Breast epithelium (tissue), 4 donors: ENCODE measurements at regions not wholly inside any gene's neighbourhood (a gene's known extent, or its start where the extent isn't known, plus 50 kb on each side); places are given as distances from the start of the nearest gene placed in this dataset.

Experiments
- DNase-seq, 2 donors: peaks; one replicate each; pipeline ENCODE4 v3.0.0-alpha.2; 2019; ENCODE audit warnings: low spot score in 2 of 2
- H3K27ac ChIP-seq, 2 donors: fragments of 200-600 bp; sonication (generic) in 1 of 2; one replicate each; pipeline ENCODE4 v1.5.1; 2016 to 2019; ENCODE audit warnings: mild to moderate bottlenecking in 1 of 2
- H3K27me3 ChIP-seq, 2 donors: fragments of 200-600 bp; sonication (generic) in 1 of 2; one replicate each; pipeline versions ENCODE4 v1.5.1 to v1.6.0; 2017 to 2019; ENCODE audit warnings: control low read depth in 1 of 2, mild to moderate bottlenecking in 1 of 2
- H3K36me3 ChIP-seq: fragments of 200-600 bp; one replicate; pipeline ENCODE4 v1.5.1; 2019
- H3K4me1 ChIP-seq, 2 donors: fragments of 200-600 bp; sonication (generic); one replicate each; pipeline ENCODE4 v1.5.1; 2016 to 2019; ENCODE audit warnings: control low read depth in 1 of 2
- H3K4me3 ChIP-seq, 3 donors: fragments of 200-600 bp; sonication (generic); 1 replicate in 2 of 3; 2 replicates in 1 of 3; pipeline ENCODE4 v1.5.1; 2016 to 2019; ENCODE audit warnings: mild to moderate bottlenecking in 3 of 3, moderate library complexity in 2 of 3
- H3K9me3 ChIP-seq, 2 donors: fragments of 200-600 bp; sonication (generic) in 1 of 2; one replicate each; pipeline ENCODE4 v1.5.1; 2016 to 2019; ENCODE audit warnings: control low read depth in 1 of 2
- CTCF ChIP-seq, 3 donors: fragments of 450-650 bp; IDR thresholded peaks; one replicate each; pipeline ENCODE4 v1.5.1; 2016 to 2017; ENCODE audit warnings: antibody characterized with exemption in 3 of 3, mild to moderate bottlenecking in 3 of 3, moderate library complexity in 3 of 3
- POLR2A ChIP-seq: fragments of 450-650 bp; IDR thresholded peaks from one replicate; pipeline ENCODE4 v1.6.1; 2016; ENCODE audit warnings: antibody characterized with exemption, mild to moderate bottlenecking, moderate library complexity
- POLR2AphosphoS5 ChIP-seq, 3 donors: sonication (generic); formaldehyde crosslinking; IDR thresholded peaks; one replicate each; pipeline ENCODE4 v1.6.1; 2017; ENCODE audit warnings: antibody characterized with exemption in 3 of 3
- intact Hi-C: fragments of 100-400 bp; cut with DNase I; formaldehyde crosslinking; loops from one replicate; pipeline ENCODE4 v1.15.1; 2023; ENCODE audit warnings: low total_unique reads

GRCh38 chr12:42707312-42708226 is 118.0 kb upstream of the PRICKLE1 start:
- Histone ChIP-seq H3K27me3 (no peaks in the 10 kb centered on the region), H3K36me3 (no peaks in the 10 kb centered on the region), H3K4me3 (no peak overlapping the region), H3K27ac (peak overlapping the region in 1 of 2 donors; percentile 20), H3K4me1 (no peaks in the 10 kb centered on the region), H3K9me3 (no peaks in the 10 kb centered on the region)
- no peak for DNase-seq
- intact Hi-C loops: no loop called here
- TF ChIP-seq CTCF (IDR thresholded peaks at IDR 0.05): no peak
- TF ChIP-seq POLR2AphosphoS5 (IDR thresholded peaks at IDR 0.05): no peak
- TF ChIP-seq POLR2A: no peak

- no peaks in the 10 kb centered on the region for H3K9me3 ChIP-seq
- intact Hi-C loops: no loop called here
- no peak for DNase-seq
- no peak overlapping the region for H3K4me3 ChIP-seq
- no peaks in the 10 kb centered on the region for H3K4me1 ChIP-seq
- no peaks in the 10 kb centered on the region for H3K27me3 ChIP-seq
- TF ChIP-seq POLR2A (no peak), CTCF (IDR thresholded peaks at IDR 0.05) (no peak)
- H3K27ac ChIP-seq: peak overlapping the region; percentile 15 to 41
- H3K36me3 ChIP-seq: no peaks in the 10 kb centered on the region
These were observed 116.8 kb upstream of the PRICKLE1 start for GRCh38 chr12:42706321-42706720.

GRCh38 chr12:42705863-42706262 is 116.3 kb upstream of the PRICKLE1 start:
- Histone ChIP-seq H3K27ac (peak overlapping the region; percentile 15 to 41), H3K27me3 (no peaks in the 10 kb centered on the region), H3K4me3 (no peak overlapping the region), H3K4me1 (no peaks in the 10 kb centered on the region), H3K9me3 (no peaks in the 10 kb centered on the region), H3K36me3 (no peaks in the 10 kb centered on the region)
- TF ChIP-seq POLR2A: no peak
- peak; percentile 10 to 55 (median 40) for TF ChIP-seq POLR2AphosphoS5 (IDR thresholded peaks at IDR 0.05)
- TF ChIP-seq CTCF (IDR thresholded peaks at IDR 0.05): no peak
- DNase-seq: peak in 1 of 2 donors; percentile 60
- intact Hi-C loops: no loop called here

GRCh38 chr12:42704810-42705401 is 115.4 kb upstream of the PRICKLE1 start:
- TF ChIP-seq POLR2AphosphoS5 (IDR thresholded peaks at IDR 0.05) (no peak), POLR2A (no peak), CTCF (IDR thresholded peaks at IDR 0.05) (no peak)
- intact Hi-C loops: no loop called here
- no peaks in the 10 kb centered on the region for H3K27me3 ChIP-seq
- H3K9me3 ChIP-seq: no peaks in the 10 kb centered on the region
- H3K27ac ChIP-seq: no peak overlapping the region
- no peak for DNase-seq
- H3K36me3 ChIP-seq: no peaks in the 10 kb centered on the region
- H3K4me1 ChIP-seq: no peaks in the 10 kb centered on the region
- H3K4me3 ChIP-seq: no peak overlapping the region

GRCh38 chr12:42704340-42704739 is 114.8 kb upstream of the PRICKLE1 start:
- Histone ChIP-seq H3K4me3 (no peak overlapping the region), H3K27me3 (no peaks in the 10 kb centered on the region), H3K4me1 (no peaks in the 10 kb centered on the region), H3K27ac (no peak overlapping the region), H3K36me3 (no peaks in the 10 kb centered on the region), H3K9me3 (no peaks in the 10 kb centered on the region)
- no peak for TF ChIP-seq POLR2AphosphoS5 (IDR thresholded peaks at IDR 0.05)
- no peak for TF ChIP-seq CTCF (IDR thresholded peaks at IDR 0.05)
- no peak for TF ChIP-seq POLR2A
- intact Hi-C loops: no loop called here
- no peak for DNase-seq
